GM12864 (cell line): ENCODE measurements at regions not wholly inside any gene's neighbourhood (a gene's known extent, or its start where the extent isn't known, plus 50 kb on each side); places are given as distances from the start of the nearest gene placed in this dataset.

Experiments used
- DNase-seq: peaks from one replicate; pipeline ENCODE4 v3.0.0-alpha.2; 2011; ENCODE audit warnings: low read depth
- H3K4me3 ChIP-seq: 2 replicates; pipeline ENCODE4 v1.5.1; 2011; ENCODE audit warnings: mild to moderate bottlenecking, low read depth, low read length, control low read depth
- TF ChIP-seq, protein P1 (sequence below): IDR thresholded peaks from 2 replicates; pipeline ENCODE4 v1.5.1; 2011; ENCODE audit warnings: low read depth, mild to moderate bottlenecking, moderate library complexity, low read length, control low read depth, inconsistent platforms; ENCODE audit errors: missing control alignments

DNA sequence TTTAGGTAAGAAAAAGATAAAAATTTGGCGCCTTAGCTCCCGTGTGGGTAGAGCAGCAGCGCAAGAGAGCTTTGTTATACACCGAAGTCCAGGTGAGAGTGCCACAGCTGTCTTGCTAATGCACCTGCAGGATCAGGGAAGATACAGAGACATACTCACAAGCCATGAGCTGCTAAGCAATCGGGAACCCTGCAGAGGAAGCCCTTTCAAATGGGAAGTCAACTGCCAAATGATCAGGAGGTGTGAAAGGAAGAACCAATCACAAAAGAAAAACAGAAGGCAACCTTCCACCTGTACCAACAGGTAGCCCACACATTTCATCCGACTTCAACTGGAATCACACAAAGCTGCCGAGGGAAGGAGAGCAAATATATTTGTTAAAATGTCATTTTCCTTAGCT, 610.5 kb upstream of the PFKP start:
- TF ChIP-seq, protein P1, sequence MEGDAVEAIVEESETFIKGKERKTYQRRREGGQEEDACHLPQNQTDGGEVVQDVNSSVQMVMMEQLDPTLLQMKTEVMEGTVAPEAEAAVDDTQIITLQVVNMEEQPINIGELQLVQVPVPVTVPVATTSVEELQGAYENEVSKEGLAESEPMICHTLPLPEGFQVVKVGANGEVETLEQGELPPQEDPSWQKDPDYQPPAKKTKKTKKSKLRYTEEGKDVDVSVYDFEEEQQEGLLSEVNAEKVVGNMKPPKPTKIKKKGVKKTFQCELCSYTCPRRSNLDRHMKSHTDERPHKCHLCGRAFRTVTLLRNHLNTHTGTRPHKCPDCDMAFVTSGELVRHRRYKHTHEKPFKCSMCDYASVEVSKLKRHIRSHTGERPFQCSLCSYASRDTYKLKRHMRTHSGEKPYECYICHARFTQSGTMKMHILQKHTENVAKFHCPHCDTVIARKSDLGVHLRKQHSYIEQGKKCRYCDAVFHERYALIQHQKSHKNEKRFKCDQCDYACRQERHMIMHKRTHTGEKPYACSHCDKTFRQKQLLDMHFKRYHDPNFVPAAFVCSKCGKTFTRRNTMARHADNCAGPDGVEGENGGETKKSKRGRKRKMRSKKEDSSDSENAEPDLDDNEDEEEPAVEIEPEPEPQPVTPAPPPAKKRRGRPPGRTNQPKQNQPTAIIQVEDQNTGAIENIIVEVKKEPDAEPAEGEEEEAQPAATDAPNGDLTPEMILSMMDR: no peak
- H3K4me3 ChIP-seq: no peak overlapping the region
- no peak for DNase-seq

DNA sequence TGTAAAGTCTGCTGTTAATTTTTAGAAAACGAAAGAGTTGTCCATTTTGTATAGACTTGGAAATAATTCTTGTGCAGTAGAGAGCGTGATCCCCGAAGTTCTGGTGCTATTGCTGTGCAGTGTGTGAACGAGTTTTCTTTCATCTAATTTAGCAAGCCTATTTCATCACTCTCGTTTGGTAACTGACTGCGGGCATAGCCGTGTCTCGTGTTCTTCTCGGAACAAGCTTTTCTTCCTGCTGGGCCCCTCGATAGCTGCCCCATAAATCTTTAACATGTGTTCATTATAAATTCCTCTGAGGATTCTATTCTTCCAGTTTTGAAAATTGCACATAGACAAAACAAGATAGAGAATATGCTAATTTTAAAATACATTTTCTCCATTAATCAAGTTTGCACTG, 622.0 kb upstream of the PFKP start:
- H3K4me3 ChIP-seq: no peak overlapping the region
- TF ChIP-seq, protein P1: no peak
- no peak for DNase-seq

DNA sequence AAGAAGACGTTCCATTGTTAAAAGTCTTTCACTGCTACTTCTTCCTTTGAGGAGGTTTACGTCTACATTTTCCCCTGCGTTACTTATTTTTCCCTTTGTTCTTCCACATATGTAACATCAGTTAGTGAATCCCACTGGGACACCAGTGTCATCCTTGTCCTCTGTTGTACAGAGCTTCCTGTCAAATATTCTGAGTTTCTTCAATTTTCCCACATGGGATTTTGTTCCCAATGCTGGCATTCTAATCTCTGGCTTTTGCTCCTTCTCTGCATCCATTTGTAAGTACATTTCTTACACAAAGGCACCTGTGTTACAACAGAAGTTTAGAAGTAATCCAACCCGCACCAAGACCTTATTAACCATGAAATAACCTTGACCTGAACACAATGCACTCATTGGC, 627.4 kb upstream of the PFKP start:
- H3K4me3 ChIP-seq: no peak overlapping the region
- no peak for DNase-seq
- TF ChIP-seq, protein P1: no peak

DNA sequence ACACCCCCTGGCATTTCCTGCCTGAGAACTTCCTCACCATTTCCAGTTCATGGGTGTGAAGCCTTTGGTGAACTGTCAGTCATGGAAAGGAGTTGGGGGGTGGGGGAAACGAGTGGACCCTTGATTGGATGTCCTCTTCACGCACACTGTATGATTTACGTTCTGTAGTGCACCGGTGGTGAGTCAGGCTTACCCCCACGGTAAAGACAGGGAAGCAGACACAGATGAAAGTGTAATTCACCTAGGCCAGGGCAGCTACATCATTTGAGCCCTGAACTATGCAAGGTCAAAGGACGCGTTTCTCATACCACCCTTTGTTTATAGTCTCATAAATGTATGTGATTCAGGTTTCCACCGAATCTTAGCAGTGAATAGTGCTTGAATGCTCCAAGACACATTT, 628.3 kb upstream of the PFKP start:
- no peak for DNase-seq
- TF ChIP-seq, protein P1: no peak
- H3K4me3 ChIP-seq: no peak overlapping the region

DNA sequence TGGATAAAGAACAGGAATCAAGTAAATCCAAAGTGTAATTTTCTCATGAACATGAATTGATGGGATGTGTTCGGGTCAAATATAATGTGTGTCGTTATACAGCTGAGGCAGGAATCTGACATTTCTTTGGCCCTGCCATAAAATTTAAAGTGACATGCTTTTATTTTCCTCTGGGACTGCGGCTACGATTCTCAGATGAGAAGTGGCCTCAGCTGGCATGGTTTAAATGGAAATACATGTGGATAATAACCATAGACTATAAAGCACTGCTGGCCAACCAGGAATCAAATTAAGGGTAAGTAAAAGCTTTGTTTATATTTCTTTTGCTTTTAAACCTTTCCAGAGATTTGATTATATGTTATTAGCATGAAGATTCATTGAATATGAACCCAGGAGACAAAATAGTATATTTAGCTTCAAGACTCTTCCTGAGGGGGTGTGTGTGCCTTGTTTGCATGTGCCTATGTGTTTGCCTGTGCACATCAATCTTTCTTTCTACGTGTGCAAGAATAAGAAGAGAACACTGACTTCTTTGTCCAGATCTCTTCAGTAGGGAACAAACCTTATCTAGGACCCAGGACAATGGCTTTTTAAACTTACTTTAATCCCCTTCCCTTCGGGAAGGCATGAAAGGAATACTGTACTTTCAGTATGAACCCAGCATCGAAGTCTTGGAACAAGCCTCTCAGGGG, 629.0 kb upstream of the PFKP start:
- H3K4me3 ChIP-seq: no peak overlapping the region
- TF ChIP-seq, protein P1: no peak
- no peak for DNase-seq

DNA sequence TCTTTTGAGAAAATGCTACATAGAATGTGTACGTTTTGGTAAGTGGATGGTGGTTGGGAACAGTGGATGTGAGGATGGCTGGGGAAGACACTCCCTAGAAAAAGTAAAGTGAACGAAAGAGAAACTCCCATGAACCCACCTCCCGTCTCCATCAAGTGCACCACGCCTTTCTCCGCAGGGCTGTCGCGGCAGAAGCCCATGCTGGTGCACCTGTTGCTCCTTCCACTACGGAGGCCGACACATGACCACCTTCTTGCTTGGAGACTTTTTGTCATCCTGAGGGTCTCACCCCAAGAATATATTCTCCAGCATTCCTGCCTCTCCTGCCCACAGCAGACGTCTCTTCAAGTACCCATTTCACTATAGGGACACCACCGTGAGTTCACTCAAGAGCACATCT, 630.4 kb upstream of the PFKP start:
- TF ChIP-seq, protein P1: no peak
- no peak overlapping the region for H3K4me3 ChIP-seq
- DNase-seq: no peak

DNA sequence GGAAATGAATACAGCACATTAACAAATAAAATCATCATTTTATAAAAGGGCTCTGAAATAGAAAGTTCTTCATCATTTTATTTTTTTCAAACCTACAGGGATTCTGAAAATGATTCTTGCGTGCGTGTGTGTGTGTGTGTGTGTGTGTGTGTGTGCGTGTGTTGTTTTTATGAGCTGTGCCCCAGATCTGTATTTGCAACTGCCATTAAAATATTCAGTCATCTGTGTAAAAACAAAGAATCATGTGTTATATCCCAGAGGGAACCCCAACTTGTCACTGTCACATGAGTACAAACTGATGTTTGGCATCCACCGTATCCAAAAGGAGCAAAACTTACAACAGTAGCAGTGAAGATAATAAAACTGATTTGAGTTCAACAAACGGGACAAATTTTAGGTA, 635.4 kb upstream of the PFKP start:
- no peak for DNase-seq
- no peak overlapping the region for H3K4me3 ChIP-seq
- TF ChIP-seq, protein P1: no peak
